Testis (tissue), 2 donors: ENCODE measurements at regions not wholly inside any gene's neighbourhood (a gene's known extent, or its start where the extent isn't known, plus 50 kb on each side); places are given as distances from the start of the nearest gene placed in this dataset.

ENCODE experiments used
- DNase-seq: peaks from one replicate; pipeline ENCODE4 v3.0.0-alpha.2; 2019
- H3K27ac ChIP-seq, 2 donors: fragments of 200-600 bp; sonication (generic); one replicate each; pipeline ENCODE4 v1.5.1; 2019
- H3K27me3 ChIP-seq: fragments of 200-600 bp; sonication (generic); one replicate; pipeline ENCODE4 v1.5.1; 2019
- H3K36me3 ChIP-seq: fragments of 200-600 bp; sonication (generic); one replicate; pipeline ENCODE4 v1.5.1; 2017; ENCODE audit warnings: low read depth; ENCODE audit errors: missing control alignments
- H3K4me1 ChIP-seq: fragments of 200-600 bp; sonication (generic); one replicate; pipeline ENCODE4 v1.5.1; 2019
- H3K4me3 ChIP-seq, 2 donors: fragments of 200-600 bp; sonication (generic); one replicate each; pipeline ENCODE4 v1.5.1; 2017 to 2019
- H3K9me3 ChIP-seq: fragments of 200-600 bp; sonication (generic); one replicate; pipeline ENCODE4 v1.5.1; 2017
- CTCF ChIP-seq, 3 experiments: fragments of 450-650 bp in 2 of 3; fragments of 200-600 bp in 1 of 3; sonication (generic) in 1 of 3; IDR thresholded peaks; one replicate each; pipeline ENCODE4 v1.5.1; 2016 to 2019; ENCODE audit warnings: antibody characterized with exemption in 3 of 3, mild to moderate bottlenecking in 2 of 3, moderate library complexity in 1 of 3
- POLR2A ChIP-seq: fragments of 450-650 bp; IDR thresholded peaks from one replicate; pipeline ENCODE4 v1.6.1; 2017; ENCODE audit warnings: antibody characterized with exemption, mild to moderate bottlenecking, moderate library complexity
- WGBS, 2 donors: methylation state at CpG; one replicate each; pipeline ENCODE4 v1.1.5; 2018; 5-methylcytosine and 5-hydroxymethylcytosine counted together
- intact Hi-C: fragments of 100-400 bp; cut with DNase I; formaldehyde crosslinking; loops from one replicate; pipeline ENCODE4 v1.15.1; 2023; ENCODE audit warnings: low total_unique reads

GRCh38 chr20:20966171-20966570, 140.0 kb downstream of the LINC00237 start:
- H3K27me3 ChIP-seq: no peaks in the 10 kb centered on the region
- no peak for TF ChIP-seq CTCF (IDR thresholded peaks at IDR 0.05)
- no peak for TF ChIP-seq POLR2A
- H3K4me3 ChIP-seq: no peak overlapping the region
- H3K4me1 ChIP-seq: no peaks in the 10 kb centered on the region
- intact Hi-C loops: loop anchor here (10.0 kb wide), 1 partner anchor 61 kb away; no protein-coding TSS in a partner anchor
- no peaks in the 10 kb centered on the region for H3K9me3 ChIP-seq
- DNase-seq: no peak
- no peak overlapping the region for H3K27ac ChIP-seq
- no peaks in the 10 kb centered on the region for H3K36me3 ChIP-seq
- 63% methylated on average over 8 of the region's 8 CpGs for WGBS, 2 donors

GRCh38 chr20:20959031-20959755, 147.0 kb downstream of the LINC00237 start:
- Histone ChIP-seq H3K4me1 (no peaks in the 10 kb centered on the region), H3K27me3 (no peaks in the 10 kb centered on the region), H3K36me3 (no peaks in the 10 kb centered on the region), H3K9me3 (no peaks in the 10 kb centered on the region), H3K27ac (no peak overlapping the region), H3K4me3 (no peak overlapping the region)
- 87 to 89% methylated on average over 5 of the region's 5 CpGs for WGBS, 2 donors
- TF ChIP-seq CTCF (IDR thresholded peaks at IDR 0.05): no peak
- no peak for TF ChIP-seq POLR2A
- intact Hi-C loops: no loop called here
- no peak for DNase-seq

- Histone ChIP-seq H3K4me3 (no peak overlapping the region), H3K27me3 (no peaks in the 10 kb centered on the region), H3K36me3 (no peaks in the 10 kb centered on the region), H3K9me3 (no peaks in the 10 kb centered on the region), H3K27ac (no peak overlapping the region), H3K4me1 (no peaks in the 10 kb centered on the region)
- intact Hi-C loops: no loop called here
- 29 to 33% methylated on average over 12 of the region's 12 CpGs for WGBS, 2 donors
- TF ChIP-seq CTCF (IDR thresholded peaks at IDR 0.05) (no peak), POLR2A (no peak)
- no peak for DNase-seq
These were observed 149.6 kb downstream of the LINC00237 start for GRCh38 chr20:20956513-20956931.

GRCh38 chr20:20955892-20956291, 150.3 kb downstream of the LINC00237 start:
- H3K4me3 ChIP-seq: no peak overlapping the region

More at GRCh38 chr20:20955892-20956291, 150.3 kb downstream of the LINC00237 start:
- Histone ChIP-seq H3K27me3 (no peaks in the 10 kb centered on the region), H3K36me3 (no peaks in the 10 kb centered on the region), H3K4me1 (no peaks in the 10 kb centered on the region), H3K27ac (no peak overlapping the region), H3K9me3 (no peaks in the 10 kb centered on the region)
- DNase-seq: no peak
- 11 to 44% methylated on average over 4 of the region's 4 CpGs for WGBS, 2 donors
- intact Hi-C loops: no loop called here
- TF ChIP-seq CTCF (IDR thresholded peaks at IDR 0.05) (no peak), POLR2A (no peak)
